Activated T-cell treated with anti-CD3 and anti-CD28 coated beads, Interleukin-2, amount 50 U/mL, for 24 hours (primary cell): ENCODE measurements at regions not wholly inside any gene's neighbourhood (a gene's known extent, or its start where the extent isn't known, plus 50 kb on each side); places are given as distances from the start of the nearest gene placed in this dataset.

Source experiments
- DNase-seq: peaks from one replicate; pipeline ENCODE4 v3.0.0-alpha.2; 2020
- H3K27ac Mint-ChIP-seq: 2 replicates; pipeline ENCODE4 v1.8.0; 2020; ENCODE audit warnings: mild to moderate bottlenecking, mixed read lengths
- H3K27me3 Mint-ChIP-seq: 2 replicates; pipeline ENCODE4 v1.8.0; 2020; ENCODE audit warnings: mixed read lengths
- H3K36me3 Mint-ChIP-seq: 2 replicates; pipeline ENCODE4 v1.8.0; 2020; ENCODE audit warnings: low read depth, mixed read lengths
- H3K4me1 Mint-ChIP-seq: 2 replicates; pipeline ENCODE4 v1.8.0; 2020; ENCODE audit warnings: low read depth, mixed read lengths
- H3K4me3 Mint-ChIP-seq: 2 replicates; pipeline ENCODE4 v1.8.0; 2020; ENCODE audit warnings: mild to moderate bottlenecking, moderate library complexity, mixed read lengths
- H3K9me3 Mint-ChIP-seq: 2 replicates; pipeline ENCODE4 v1.8.0; 2020; ENCODE audit warnings: mixed read lengths

GRCh38 chr11:127651888-127652221, 651.3 kb upstream of the KIRREL3 start:
- H3K4me3 Mint-ChIP-seq = no peak overlapping the region
- no peaks in the 10 kb centered on the region for H3K27me3 Mint-ChIP-seq
- no peaks in the 10 kb centered on the region for H3K9me3 Mint-ChIP-seq
- H3K27ac Mint-ChIP-seq = no peak overlapping the region
- H3K4me1 Mint-ChIP-seq = no peaks in the 10 kb centered on the region
- no peak for DNase-seq
- no peaks in the 10 kb centered on the region for H3K36me3 Mint-ChIP-seq

GRCh38 chr11:127651175-127651887, 650.8 kb upstream of the KIRREL3 start:
- no peak for DNase-seq
- H3K27ac Mint-ChIP-seq = no peak overlapping the region
- H3K27me3 Mint-ChIP-seq = no peaks in the 10 kb centered on the region
- no peaks in the 10 kb centered on the region for H3K36me3 Mint-ChIP-seq
- no peaks in the 10 kb centered on the region for H3K9me3 Mint-ChIP-seq
- no peaks in the 10 kb centered on the region for H3K4me1 Mint-ChIP-seq
- no peak overlapping the region for H3K4me3 Mint-ChIP-seq

- H3K4me3 Mint-ChIP-seq = no peak overlapping the region
- no peaks in the 10 kb centered on the region for H3K9me3 Mint-ChIP-seq
- no peak overlapping the region for H3K27ac Mint-ChIP-seq
- H3K36me3 Mint-ChIP-seq = no peaks in the 10 kb centered on the region
- no peaks in the 10 kb centered on the region for H3K27me3 Mint-ChIP-seq
- no peaks in the 10 kb centered on the region for H3K4me1 Mint-ChIP-seq
- DNase-seq = no peak
These were observed 649.4 kb upstream of the KIRREL3 start for GRCh38 chr11:127649958-127650357.

- H3K4me1 Mint-ChIP-seq = no peaks in the 10 kb centered on the region
- no peak overlapping the region for H3K4me3 Mint-ChIP-seq
- no peak overlapping the region for H3K27ac Mint-ChIP-seq
- H3K27me3 Mint-ChIP-seq = no peaks in the 10 kb centered on the region
- DNase-seq = no peak
- H3K9me3 Mint-ChIP-seq = no peaks in the 10 kb centered on the region
- H3K36me3 Mint-ChIP-seq = no peaks in the 10 kb centered on the region
These were observed 648.5 kb upstream of the KIRREL3 start for GRCh38 chr11:127649071-127649470.

GRCh38 chr11:127648583-127648982, 648.0 kb upstream of the KIRREL3 start:
- Mint-ChIP-seq H3K4me1 (no peaks in the 10 kb centered on the region), H3K27ac (no peak overlapping the region), H3K27me3 (no peaks in the 10 kb centered on the region), H3K4me3 (no peak overlapping the region), H3K36me3 (no peaks in the 10 kb centered on the region), H3K9me3 (no peaks in the 10 kb centered on the region)
- no peak for DNase-seq

- Mint-ChIP-seq H3K27ac (no peak overlapping the region), H3K4me3 (no peak overlapping the region), H3K4me1 (no peaks in the 10 kb centered on the region), H3K36me3 (no peaks in the 10 kb centered on the region), H3K9me3 (no peaks in the 10 kb centered on the region), H3K27me3 (no peaks in the 10 kb centered on the region)
- DNase-seq = no peak
These were observed 643.8 kb upstream of the KIRREL3 start for GRCh38 chr11:127644366-127644765.

GRCh38 chr11:127643268-127644058, 642.9 kb upstream of the KIRREL3 start:
- Mint-ChIP-seq H3K36me3 (no peaks in the 10 kb centered on the region), H3K4me1 (no peaks in the 10 kb centered on the region), H3K9me3 (no peaks in the 10 kb centered on the region), H3K27ac (no peak overlapping the region), H3K27me3 (no peaks in the 10 kb centered on the region), H3K4me3 (no peak overlapping the region)
- DNase-seq = no peak

GRCh38 chr11:127640561-127641451, 640.2 kb upstream of the KIRREL3 start:
- Mint-ChIP-seq H3K36me3 (no peaks in the 10 kb centered on the region), H3K9me3 (no peaks in the 10 kb centered on the region), H3K4me3 (no peak overlapping the region), H3K4me1 (no peaks in the 10 kb centered on the region), H3K27me3 (no peaks in the 10 kb centered on the region), H3K27ac (no peak overlapping the region)
- DNase-seq = no peak

- no peak for DNase-seq
- Mint-ChIP-seq H3K9me3 (no peaks in the 10 kb centered on the region), H3K27ac (no peak overlapping the region), H3K27me3 (no peaks in the 10 kb centered on the region), H3K4me3 (no peak overlapping the region), H3K36me3 (no peaks in the 10 kb centered on the region), H3K4me1 (no peaks in the 10 kb centered on the region)
These were observed 639.3 kb upstream of the KIRREL3 start for GRCh38 chr11:127639916-127640315.

- Mint-ChIP-seq H3K27me3 (no peaks in the 10 kb centered on the region), H3K4me3 (no peak overlapping the region), H3K9me3 (no peaks in the 10 kb centered on the region), H3K27ac (no peak overlapping the region), H3K36me3 (no peaks in the 10 kb centered on the region), H3K4me1 (no peaks in the 10 kb centered on the region)
- DNase-seq = no peak
These were observed 632.6 kb upstream of the KIRREL3 start for GRCh38 chr11:127632976-127633680.

- Mint-ChIP-seq H3K27me3 (no peaks in the 10 kb centered on the region), H3K9me3 (no peaks in the 10 kb centered on the region), H3K36me3 (no peaks in the 10 kb centered on the region), H3K27ac (no peak overlapping the region), H3K4me3 (no peak overlapping the region), H3K4me1 (no peaks in the 10 kb centered on the region)
- no peak for DNase-seq
These were observed 632.0 kb upstream of the KIRREL3 start for GRCh38 chr11:127632546-127632945.

GRCh38 chr11:127631974-127632373, 631.4 kb upstream of the KIRREL3 start:
- Mint-ChIP-seq H3K4me3 (no peak overlapping the region), H3K27ac (no peak overlapping the region), H3K9me3 (no peaks in the 10 kb centered on the region), H3K4me1 (no peaks in the 10 kb centered on the region), H3K36me3 (no peaks in the 10 kb centered on the region), H3K27me3 (no peaks in the 10 kb centered on the region)
- no peak for DNase-seq

GRCh38 chr11:127629200-127629599, 628.6 kb upstream of the KIRREL3 start:
- H3K27me3 Mint-ChIP-seq = no peaks in the 10 kb centered on the region
- H3K4me1 Mint-ChIP-seq = no peaks in the 10 kb centered on the region
- H3K4me3 Mint-ChIP-seq = no peak overlapping the region

GRCh38 chr11:127628458-127628785, 627.9 kb upstream of the KIRREL3 start:
- Mint-ChIP-seq H3K4me1 (no peaks in the 10 kb centered on the region), H3K27me3 (peaks cover 2% of the 10 kb centered on the region), H3K4me3 (no peak overlapping the region), H3K27ac (no peak overlapping the region), H3K36me3 (no peaks in the 10 kb centered on the region), H3K9me3 (no peaks in the 10 kb centered on the region)
- no peak for DNase-seq

More at GRCh38 chr11:127629200-127629599, 628.6 kb upstream of the KIRREL3 start:
- no peak overlapping the region for H3K27ac Mint-ChIP-seq
- H3K36me3 Mint-ChIP-seq = no peaks in the 10 kb centered on the region
- no peak for DNase-seq
- no peaks in the 10 kb centered on the region for H3K9me3 Mint-ChIP-seq
